DMS53 treated with DMSO at 0.1 percent for 48 hours (cell line): ENCODE measurements at regions not wholly inside any gene's neighbourhood (a gene's known extent, or its start where the extent isn't known, plus 50 kb on each side); places are given as distances from the start of the nearest gene placed in this dataset.
A peak's percentile ranks its signal among the peaks of the same experiment; 100 is the strongest.
"Not testable (repeated sequence)": the region's sequence is repeated elsewhere in the genome, so short reads cannot be mapped to it uniquely, and the experiment has no call there.

Experiments used
- DNase-seq: peaks from one replicate; lab custom pipeline; 2025; ENCODE audit not compliant: unreplicated experiment; lab: John Stamatoyannopoulos, UW

DNA sequence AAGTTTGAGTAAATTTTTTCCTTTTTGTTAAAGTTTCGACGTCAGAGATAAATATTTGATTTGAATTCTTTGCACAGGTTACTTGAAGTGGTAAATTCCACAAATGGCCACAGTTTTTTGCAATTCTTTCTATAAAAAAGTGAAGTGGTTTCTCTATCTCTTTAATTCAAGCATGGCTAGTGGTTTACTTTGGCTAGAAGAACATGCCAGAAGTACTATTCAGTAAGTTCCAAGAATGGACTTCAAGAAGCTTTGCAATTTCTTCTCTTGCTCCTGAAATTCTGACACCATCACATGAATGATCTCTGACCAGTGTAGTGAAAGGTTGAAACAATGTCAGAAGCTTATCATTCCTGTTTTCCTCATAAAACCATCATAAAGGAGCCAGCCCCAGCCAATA, 55.7 kb upstream of the RNPC3 start:
- no peak for DNase-seq

GRCh38 chr1:103467100-103467499, 58.4 kb upstream of the RNPC3 start:
- DNase-seq: no peak

DNA sequence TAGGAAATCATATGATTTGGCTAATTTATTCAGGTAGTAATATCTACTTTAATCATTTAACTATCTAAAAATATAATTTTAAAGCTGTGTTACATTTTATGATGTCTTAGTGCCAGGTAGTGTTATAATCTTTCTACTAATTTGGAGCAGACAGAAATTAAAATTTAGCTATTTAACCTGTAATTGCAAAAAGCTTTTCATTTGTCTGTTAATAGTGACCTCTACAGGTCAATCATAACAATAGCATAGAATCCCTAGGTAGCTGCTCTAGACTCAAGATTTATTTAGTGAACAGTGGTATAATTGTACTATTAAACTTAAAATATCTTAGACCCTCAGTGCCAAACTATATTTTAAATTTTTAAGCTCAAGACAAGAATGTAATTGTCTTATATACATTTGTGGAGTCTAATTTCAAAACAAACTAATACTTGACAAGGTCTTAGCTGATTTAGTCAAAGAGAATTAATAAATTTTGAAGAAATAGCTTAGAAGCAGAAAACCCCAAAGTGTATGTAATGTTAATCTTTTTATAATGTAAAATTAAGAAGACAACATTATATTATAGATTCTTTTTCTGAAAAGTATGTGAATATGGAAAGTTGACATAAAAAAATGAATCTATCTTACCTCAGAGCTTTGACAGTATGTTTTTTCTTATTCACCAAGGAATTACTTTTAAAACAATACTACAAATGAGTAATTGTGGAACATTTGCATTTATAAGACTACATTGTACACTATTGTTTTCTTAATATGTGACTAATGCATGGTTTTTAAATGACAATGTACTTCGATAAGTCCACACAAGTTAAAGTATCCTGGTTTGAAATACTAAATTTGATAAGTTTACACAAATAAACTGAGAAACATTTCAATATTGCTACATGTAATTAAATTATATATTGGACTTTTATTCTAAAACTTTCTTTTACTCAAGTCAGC, 64.1 kb upstream of the RNPC3 start:
- peak; percentile 79 for DNase-seq

- DNase-seq: no peak
These were observed 65.0 kb upstream of the RNPC3 start for GRCh38 chr1:103460511-103460910.

GRCh38 chr1:103459346-103459745, 66.2 kb upstream of the RNPC3 start:
- no peak for DNase-seq

GRCh38 chr1:103457886-103458455, 67.5 kb upstream of the RNPC3 start:
- DNase-seq: no peak

DNA sequence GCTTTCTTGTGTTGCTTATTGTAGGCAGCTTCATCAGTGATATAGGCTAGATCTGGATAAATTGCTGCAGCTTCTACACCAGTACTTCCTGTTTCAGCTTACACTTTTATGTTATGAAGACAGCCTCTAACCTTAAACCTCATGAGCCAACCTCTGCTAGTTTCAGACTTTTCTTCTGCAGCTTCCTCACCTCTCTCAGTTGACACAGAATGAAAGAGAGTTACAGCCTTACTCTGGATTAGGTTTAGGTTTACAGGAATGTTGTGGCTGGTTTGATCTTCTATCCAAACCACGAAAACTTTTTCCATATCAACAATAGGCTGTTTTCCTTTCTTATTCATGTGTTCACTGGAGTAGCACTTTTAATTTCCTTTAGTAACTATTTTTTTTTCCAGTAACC, 76.9 kb upstream of the RNPC3 start:
- no peak for DNase-seq

DNA sequence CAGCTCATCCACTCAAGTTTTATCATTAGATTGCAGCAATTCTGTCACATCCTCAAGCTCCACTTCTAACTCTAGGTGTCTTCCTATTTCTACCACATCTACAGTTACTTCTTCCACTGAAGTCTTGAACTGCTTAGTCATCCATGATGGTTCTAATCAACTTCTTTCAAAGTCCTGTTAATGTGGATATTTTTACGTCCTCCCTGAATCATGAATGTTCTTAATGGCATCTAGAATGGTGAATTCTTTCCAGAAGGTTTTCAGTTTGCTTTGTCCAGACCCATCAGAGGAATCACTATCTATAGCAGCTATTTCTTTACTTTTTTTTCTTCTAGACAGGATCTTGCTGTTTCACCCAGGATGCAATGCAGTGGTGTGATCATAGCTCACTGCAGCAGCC, 78.0 kb upstream of the RNPC3 start:
- DNase-seq: no peak

GRCh38 chr1:103441342-103441741, 84.2 kb upstream of the RNPC3 start:
- no peak for DNase-seq

DNA sequence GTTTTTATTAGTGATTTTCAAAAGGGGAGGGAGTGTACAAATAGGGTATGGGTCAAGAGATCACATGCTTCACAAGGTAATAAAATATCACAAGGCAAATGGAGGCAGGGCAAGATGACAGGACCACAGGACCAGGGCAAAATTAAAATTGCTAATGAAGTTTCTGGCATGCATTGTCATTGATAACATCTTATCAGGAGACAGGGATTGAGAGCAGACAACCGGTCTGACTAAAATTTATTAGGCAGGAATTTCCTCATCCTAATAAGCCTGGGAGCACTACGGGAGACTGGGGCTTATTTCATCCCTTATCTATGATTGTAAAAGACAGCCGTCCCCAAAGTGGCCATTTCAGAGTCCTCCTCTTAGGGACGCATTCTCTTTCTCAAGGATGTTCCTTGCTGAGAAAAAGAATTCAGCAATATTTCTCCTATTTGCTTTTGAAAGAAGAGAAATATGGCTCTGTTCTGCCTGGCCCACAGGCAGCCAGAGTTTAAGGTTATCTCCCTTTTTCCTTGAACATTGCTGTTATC, 88.9 kb upstream of the RNPC3 start:
- DNase-seq: not testable (repeated sequence)

GRCh38 chr1:103435443-103435842, 90.1 kb upstream of the RNPC3 start:
- no peak for DNase-seq

DNA sequence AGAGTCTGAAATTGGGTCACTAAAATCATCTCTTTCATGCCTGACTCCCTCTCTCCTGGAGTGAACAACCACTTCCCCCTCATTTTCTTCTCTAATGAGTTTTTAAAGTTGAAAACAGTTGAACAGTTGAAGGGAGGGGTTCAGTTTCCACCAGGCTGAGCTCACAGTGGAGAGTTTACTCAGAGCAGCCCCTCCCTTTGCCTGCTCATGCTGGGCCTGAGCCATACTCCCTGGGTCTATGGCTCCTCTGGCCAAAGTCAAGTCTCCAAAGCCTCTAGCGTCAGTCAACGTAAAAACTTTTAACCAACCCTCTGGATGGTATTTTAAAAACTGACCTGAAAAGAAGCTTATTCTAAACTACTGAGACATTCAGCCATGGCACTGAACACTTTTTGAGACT, 100.8 kb upstream of the RNPC3 start:
- DNase-seq: no peak

- no peak for DNase-seq
These were observed 108.7 kb upstream of the RNPC3 start for GRCh38 chr1:103416681-103417286.

GRCh38 chr1:103387898-103388297, 137.6 kb upstream of the RNPC3 start:
- DNase-seq: no peak

GRCh38 chr1:103373991-103374390, 151.5 kb upstream of the RNPC3 start:
- no peak for DNase-seq

GRCh38 chr1:103372866-103373265, 152.6 kb upstream of the RNPC3 start:
- DNase-seq: no peak

DNA sequence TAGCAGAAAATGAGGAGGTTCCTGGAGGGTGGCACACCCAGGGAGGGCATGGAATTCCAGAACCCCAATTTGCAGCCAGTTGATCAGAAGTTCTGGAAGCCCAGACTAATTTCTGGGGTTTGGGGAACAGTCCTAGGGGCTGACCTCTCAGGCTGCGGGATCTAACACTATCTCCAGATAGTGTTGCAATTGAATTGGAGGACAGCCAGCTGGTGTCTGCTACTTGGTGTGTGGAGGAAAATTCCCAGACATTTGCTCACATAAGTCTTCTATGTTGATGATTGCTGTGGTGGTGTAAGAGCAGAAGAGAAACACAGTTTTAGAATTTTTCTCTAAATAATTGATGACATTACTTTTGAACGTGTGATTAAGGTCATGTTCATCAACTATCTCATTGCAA, 154.3 kb upstream of the RNPC3 start:
- no peak for DNase-seq

DNA sequence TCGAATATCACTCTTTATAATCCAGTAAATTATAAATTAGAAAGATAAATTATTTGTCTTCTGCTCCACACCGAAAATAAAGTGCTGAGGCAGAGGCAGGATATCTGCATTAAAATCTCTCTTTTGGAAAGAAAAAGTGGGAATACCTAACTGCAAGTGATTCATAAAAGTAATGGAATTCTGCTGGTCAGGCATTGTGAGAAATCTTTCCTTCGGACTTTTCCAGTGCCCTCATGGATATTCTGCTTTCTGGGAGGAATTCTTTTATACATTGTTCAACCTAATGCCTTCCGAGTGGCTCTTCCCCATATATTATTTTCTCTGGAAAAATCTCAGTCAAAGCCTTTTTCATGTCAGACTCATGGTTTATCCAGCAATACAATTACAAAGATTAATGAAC, 158.3 kb upstream of the RNPC3 start:
- DNase-seq: no peak

GRCh38 chr1:103365860-103366569, 159.5 kb upstream of the RNPC3 start:
- DNase-seq: no peak

- no peak for DNase-seq
These were observed 162.5 kb upstream of the RNPC3 start for GRCh38 chr1:103363008-103363365.

DNA sequence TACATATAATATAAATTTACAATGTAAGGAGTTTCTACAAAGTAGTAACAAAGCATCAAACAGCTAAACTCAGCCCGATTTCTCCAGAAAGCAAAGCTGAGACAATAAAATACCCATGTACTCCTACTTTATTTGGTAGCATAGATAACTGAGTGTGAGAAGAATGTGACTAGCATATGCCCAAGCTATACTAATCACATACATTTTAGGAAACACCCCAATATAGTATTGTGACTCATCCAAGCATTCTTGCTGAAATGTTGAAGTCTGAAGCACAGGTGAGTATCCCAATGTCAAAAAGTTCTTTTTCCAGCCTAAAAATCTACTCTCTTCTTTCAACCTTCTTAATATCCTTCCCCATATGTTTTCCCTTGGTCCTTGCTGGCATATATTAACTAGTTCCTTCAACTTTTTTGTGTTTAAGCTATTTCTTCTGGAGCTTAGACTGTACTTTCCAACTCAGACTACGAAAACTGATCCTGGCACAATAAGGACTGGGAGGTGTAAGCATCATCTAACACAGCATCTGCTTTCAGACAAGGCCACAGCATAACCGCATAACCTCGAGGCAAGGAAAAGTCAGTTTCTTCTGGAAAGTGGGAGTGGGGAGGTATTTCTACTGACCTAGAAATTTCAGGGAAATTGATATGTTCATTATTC, 163.0 kb upstream of the RNPC3 start:
- DNase-seq: no peak
